Panc1 (cell line): ENCODE measurements at regions not wholly inside any gene's neighbourhood (a gene's known extent, or its start where the extent isn't known, plus 50 kb on each side); places are given as distances from the start of the nearest gene placed in this dataset.

Experiments
- ATAC-seq: fragments of 200-7000 bp; cut with Tn5 transposase; 2 replicates; pipeline ENCODE4 v1.9.1; 2020; ENCODE audit warnings: mild to moderate bottlenecking, moderate library complexity
- BruUV-seq: library from RNA; stranded (reverse); fragments of 400-500 nt; replicated peaks from 2 replicates; lab custom pipeline; 2021; lab: Mats Ljungman, UMichigan
- CTCF ChIA-PET: fragments of 300-600 bp; sonication (Branson Sonifier 250); formaldehyde crosslinking; loops from one replicate; lab custom pipeline; 2022; ENCODE audit warnings: antibody characterized with exemption; lab: Charles Lee
- POLR2A ChIA-PET: fragments of 300-600 bp; sonication (Branson Sonifier 250); formaldehyde crosslinking; loops from one replicate; lab custom pipeline; 2022; ENCODE audit warnings: antibody characterized with exemption; lab: Charles Lee
- DNase-seq: peaks from one replicate; pipeline ENCODE4 v3.0.0-alpha.2; 2010; ENCODE audit warnings: low read depth, low spot score
- H3K27ac ChIP-seq: 2 replicates; pipeline ENCODE4 v1.5.1; 2011; ENCODE audit warnings: mild to moderate bottlenecking, low read length, inconsistent platforms
- H3K27me3 ChIP-seq: fragments of 200-500 bp; sonication (Bioruptor generic); 2 replicates; pipeline ENCODE4 v1.6.0; 2014; ENCODE audit warnings: low read length, inconsistent platforms; ENCODE audit not compliant: control insufficient read depth, insufficient read depth
- H3K36me3 ChIP-seq: fragments of 200-500 bp; sonication (Bioruptor generic); 2 replicates; pipeline ENCODE4 v1.5.1; 2014; ENCODE audit warnings: inconsistent platforms, mild to moderate bottlenecking, low read length, moderate library complexity; ENCODE audit not compliant: control insufficient read depth, insufficient read depth
- H3K4me1 ChIP-seq: 2 replicates; pipeline ENCODE4 v1.5.1; 2011; ENCODE audit warnings: inconsistent platforms, mild to moderate bottlenecking, low read length, moderate library complexity; ENCODE audit not compliant: control insufficient read depth, insufficient read depth
- H3K4me3 ChIP-seq, 2 experiments: 2 replicates each; pipeline ENCODE4 v1.5.1; 2011 to 2012; ENCODE audit warnings: low read depth in 2 of 2, low read length in 2 of 2, mild to moderate bottlenecking in 2 of 2, inconsistent platforms in 1 of 2, moderate library complexity in 1 of 2
- H3K9me3 ChIP-seq: fragments of 200-500 bp; sonication (Bioruptor generic); 2 replicates; pipeline ENCODE4 v1.5.1; 2014; ENCODE audit warnings: low read depth, mild to moderate bottlenecking, inconsistent platforms, low read length, moderate library complexity; ENCODE audit not compliant: control insufficient read depth, insufficient read depth
- POLR2AphosphoS5 ChIP-seq: IDR thresholded peaks from 2 replicates; pipeline ENCODE4 v1.6.1; 2012; ENCODE audit warnings: mild to moderate bottlenecking, low read depth, low read length, moderate library complexity
- SIN3A ChIP-seq: IDR thresholded peaks from 2 replicates; pipeline ENCODE4 v1.6.1; 2012; ENCODE audit warnings: low read depth, mild to moderate bottlenecking, low read length, moderate library complexity, borderline replicate concordance; ENCODE audit not compliant: insufficient read depth
- TCF7L2 ChIP-seq: IDR thresholded peaks from 2 replicates; pipeline ENCODE4 v1.6.1; 2011; ENCODE audit warnings: mild to moderate bottlenecking, low read depth, low read length, inconsistent platforms
- in situ Hi-C: cut with HindIII; loops from 2 replicates; pipeline ENCODE4 v1.10.0; 2016; ENCODE audit warnings: low sequenced_read_pairs, low pct_unique_long_range_greater_than_20kb
- intact Hi-C: fragments of 100-400 bp; cut with micrococcal nuclease; formaldehyde crosslinking; loops from one replicate; pipeline ENCODE4 v1.10.0; 2022; ENCODE audit not compliant: unreplicated experiment
- TF ChIP-seq, protein P1 (sequence below): fragments of 450-650 bp; IDR thresholded peaks from 2 replicates; pipeline ENCODE4 v1.5.1; 2017; ENCODE audit warnings: mild to moderate bottlenecking
- TF ChIP-seq, protein P2 (sequence below), 2 experiments: IDR thresholded peaks; 2 replicates each; pipeline ENCODE4 v1.6.1; 2011 to 2012; ENCODE audit warnings: low read depth in 2 of 2, control low read depth in 1 of 2, low read length in 1 of 2, mild to moderate bottlenecking in 1 of 2, moderate library complexity in 1 of 2; ENCODE audit not compliant: insufficient read depth in 1 of 2

DNA sequence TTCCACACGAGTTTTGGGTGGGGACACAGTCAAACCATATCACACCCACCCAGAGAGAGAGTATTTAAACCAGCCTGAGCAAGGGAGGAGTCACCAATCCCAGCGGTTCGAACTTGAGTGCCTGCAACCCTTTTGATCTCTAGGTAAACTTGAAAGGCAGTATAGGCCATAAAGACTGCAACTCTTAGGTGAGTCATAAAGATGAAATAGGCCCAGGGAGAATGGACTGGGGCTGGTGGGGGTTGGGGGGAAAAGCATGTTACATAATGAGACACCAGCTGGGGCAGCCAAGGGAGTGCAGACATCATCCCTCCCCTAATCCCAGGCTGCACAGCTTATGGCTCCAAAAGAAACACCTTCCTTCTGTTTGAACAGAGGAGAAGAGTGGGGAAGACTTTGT, 99.8 kb upstream of the LHX8 start:
- BruUV-seq: no TSS peak
- no peak overlapping the region for H3K27ac ChIP-seq
- in situ Hi-C loops: no loop called here
- intact Hi-C loops: no loop called here
- TF ChIP-seq, protein P1, sequence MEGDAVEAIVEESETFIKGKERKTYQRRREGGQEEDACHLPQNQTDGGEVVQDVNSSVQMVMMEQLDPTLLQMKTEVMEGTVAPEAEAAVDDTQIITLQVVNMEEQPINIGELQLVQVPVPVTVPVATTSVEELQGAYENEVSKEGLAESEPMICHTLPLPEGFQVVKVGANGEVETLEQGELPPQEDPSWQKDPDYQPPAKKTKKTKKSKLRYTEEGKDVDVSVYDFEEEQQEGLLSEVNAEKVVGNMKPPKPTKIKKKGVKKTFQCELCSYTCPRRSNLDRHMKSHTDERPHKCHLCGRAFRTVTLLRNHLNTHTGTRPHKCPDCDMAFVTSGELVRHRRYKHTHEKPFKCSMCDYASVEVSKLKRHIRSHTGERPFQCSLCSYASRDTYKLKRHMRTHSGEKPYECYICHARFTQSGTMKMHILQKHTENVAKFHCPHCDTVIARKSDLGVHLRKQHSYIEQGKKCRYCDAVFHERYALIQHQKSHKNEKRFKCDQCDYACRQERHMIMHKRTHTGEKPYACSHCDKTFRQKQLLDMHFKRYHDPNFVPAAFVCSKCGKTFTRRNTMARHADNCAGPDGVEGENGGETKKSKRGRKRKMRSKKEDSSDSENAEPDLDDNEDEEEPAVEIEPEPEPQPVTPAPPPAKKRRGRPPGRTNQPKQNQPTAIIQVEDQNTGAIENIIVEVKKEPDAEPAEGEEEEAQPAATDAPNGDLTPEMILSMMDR: no peak
- TF ChIP-seq, protein P2, sequence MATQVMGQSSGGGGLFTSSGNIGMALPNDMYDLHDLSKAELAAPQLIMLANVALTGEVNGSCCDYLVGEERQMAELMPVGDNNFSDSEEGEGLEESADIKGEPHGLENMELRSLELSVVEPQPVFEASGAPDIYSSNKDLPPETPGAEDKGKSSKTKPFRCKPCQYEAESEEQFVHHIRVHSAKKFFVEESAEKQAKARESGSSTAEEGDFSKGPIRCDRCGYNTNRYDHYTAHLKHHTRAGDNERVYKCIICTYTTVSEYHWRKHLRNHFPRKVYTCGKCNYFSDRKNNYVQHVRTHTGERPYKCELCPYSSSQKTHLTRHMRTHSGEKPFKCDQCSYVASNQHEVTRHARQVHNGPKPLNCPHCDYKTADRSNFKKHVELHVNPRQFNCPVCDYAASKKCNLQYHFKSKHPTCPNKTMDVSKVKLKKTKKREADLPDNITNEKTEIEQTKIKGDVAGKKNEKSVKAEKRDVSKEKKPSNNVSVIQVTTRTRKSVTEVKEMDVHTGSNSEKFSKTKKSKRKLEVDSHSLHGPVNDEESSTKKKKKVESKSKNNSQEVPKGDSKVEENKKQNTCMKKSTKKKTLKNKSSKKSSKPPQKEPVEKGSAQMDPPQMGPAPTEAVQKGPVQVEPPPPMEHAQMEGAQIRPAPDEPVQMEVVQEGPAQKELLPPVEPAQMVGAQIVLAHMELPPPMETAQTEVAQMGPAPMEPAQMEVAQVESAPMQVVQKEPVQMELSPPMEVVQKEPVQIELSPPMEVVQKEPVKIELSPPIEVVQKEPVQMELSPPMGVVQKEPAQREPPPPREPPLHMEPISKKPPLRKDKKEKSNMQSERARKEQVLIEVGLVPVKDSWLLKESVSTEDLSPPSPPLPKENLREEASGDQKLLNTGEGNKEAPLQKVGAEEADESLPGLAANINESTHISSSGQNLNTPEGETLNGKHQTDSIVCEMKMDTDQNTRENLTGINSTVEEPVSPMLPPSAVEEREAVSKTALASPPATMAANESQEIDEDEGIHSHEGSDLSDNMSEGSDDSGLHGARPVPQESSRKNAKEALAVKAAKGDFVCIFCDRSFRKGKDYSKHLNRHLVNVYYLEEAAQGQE (IDR thresholded peaks at IDR 0.05; ENCODE audit: insufficient read depth in 1 of 2, low read depth in 2 of 2, low read length in 1 of 2): no peak
- TF ChIP-seq SIN3A (no peak), TCF7L2 (no peak), POLR2AphosphoS5 (no peak)
- ChIA-PET POLR2A (no interaction called here), CTCF (no interaction called here)
- no peak overlapping the region for H3K4me3 ChIP-seq
- H3K4me1 ChIP-seq: no peaks in the 10 kb centered on the region
- DNase-seq (no peak), ATAC-seq (no peak)
- H3K27me3 ChIP-seq: no peaks in the 10 kb centered on the region
- no peaks in the 10 kb centered on the region for H3K36me3 ChIP-seq
- H3K9me3 ChIP-seq: no peaks in the 10 kb centered on the region

DNA sequence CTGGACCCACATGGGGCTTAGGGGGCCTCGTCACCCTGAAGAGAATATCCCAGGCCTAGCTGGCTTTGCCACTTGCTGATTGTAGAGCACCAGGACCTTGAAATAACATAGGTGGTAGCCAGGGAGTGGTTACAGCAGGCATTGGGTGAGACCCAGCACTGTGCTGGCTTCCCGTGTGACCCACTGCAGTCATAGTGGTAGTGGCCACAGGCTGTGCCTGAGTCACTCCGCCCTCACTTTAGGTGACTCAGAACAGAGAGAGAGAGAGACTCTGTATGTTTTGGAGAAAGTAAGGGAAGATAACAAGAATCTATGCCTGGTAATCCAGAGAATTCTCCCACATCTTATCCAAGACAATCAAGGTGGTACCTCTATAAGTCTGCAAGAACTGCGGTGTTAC, 98.7 kb upstream of the LHX8 start:
- POLR2A ChIA-PET: no interaction called here
- intact Hi-C loops: no loop called here

More for the DNA sequence above, 98.7 kb upstream of the LHX8 start:
- H3K9me3 ChIP-seq: no peaks in the 10 kb centered on the region
- BruUV-seq: no TSS peak
- no peak overlapping the region for H3K4me3 ChIP-seq
- CTCF ChIA-PET: no interaction called here
- ATAC-seq: no peak
- H3K27me3 ChIP-seq: no peaks in the 10 kb centered on the region
- H3K27ac ChIP-seq: no peak overlapping the region
- TF ChIP-seq SIN3A: no peak
- TF ChIP-seq POLR2AphosphoS5: no peak
- TF ChIP-seq TCF7L2: no peak
- TF ChIP-seq, protein P1: no peak
- TF ChIP-seq, protein P2 (IDR thresholded peaks at IDR 0.05; ENCODE audit: insufficient read depth in 1 of 2, low read depth in 2 of 2, low read length in 1 of 2): no peak
- no peak for DNase-seq
- no peaks in the 10 kb centered on the region for H3K4me1 ChIP-seq
- no peaks in the 10 kb centered on the region for H3K36me3 ChIP-seq
- in situ Hi-C loops: no loop called here
